ENCODE measurements at regions not wholly inside any gene's neighbourhood (a gene's known extent, or its start where the extent isn't known, plus 50 kb on each side); places are given as distances from the start of the nearest gene placed in this dataset.
"Not testable (repeated sequence)": the region's sequence is repeated elsewhere in the genome, so short reads cannot be mapped to it uniquely, and the experiment has no call there.

DNA sequence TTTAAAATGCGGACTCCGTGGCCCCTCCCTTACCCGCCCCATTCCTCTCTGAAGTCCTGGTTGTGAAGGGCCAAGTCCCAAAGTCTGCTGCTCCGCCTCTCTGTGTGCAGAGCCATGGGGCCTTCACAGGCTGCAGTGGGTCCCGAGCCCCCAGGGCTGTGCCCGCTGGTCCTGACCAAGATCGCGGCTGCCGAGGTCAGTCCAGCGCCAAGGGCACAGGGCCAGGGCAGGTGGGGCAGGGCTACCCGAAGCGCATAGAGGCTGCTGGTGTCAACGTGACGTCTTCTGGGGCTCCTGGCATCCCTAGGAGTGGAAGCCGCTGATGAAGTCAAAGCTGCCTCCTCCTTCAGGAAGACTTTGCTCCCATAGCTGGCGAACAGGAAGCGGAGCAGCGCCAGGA is 858.8 kb downstream of the TUBA3C start:
- DNase-seq (ENCODE audit: insufficient read length, low spot score); FAIRE-seq: not testable (repeated sequence)

DNA sequence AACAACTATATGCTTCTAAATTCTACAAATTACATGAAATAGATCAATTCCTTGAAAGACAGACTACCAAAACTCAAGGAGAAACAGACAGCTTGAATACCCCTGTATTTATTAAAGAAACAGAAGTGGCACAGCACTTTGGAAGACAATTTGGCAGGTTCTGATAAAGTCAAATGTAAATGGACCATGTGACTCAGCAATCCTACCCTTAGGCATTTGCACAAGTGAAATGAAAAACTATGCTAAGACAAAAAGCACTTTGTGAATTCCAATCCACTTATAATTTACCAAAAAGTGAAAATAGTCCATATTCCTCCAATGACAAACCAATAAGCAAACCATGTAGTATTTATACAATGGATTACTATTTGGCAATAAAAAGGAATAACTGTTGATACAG is 862.0 kb downstream of the TUBA3C start:
- FAIRE-seq; DNase-seq (ENCODE audit: insufficient read length, low spot score): not testable (repeated sequence)

DNA sequence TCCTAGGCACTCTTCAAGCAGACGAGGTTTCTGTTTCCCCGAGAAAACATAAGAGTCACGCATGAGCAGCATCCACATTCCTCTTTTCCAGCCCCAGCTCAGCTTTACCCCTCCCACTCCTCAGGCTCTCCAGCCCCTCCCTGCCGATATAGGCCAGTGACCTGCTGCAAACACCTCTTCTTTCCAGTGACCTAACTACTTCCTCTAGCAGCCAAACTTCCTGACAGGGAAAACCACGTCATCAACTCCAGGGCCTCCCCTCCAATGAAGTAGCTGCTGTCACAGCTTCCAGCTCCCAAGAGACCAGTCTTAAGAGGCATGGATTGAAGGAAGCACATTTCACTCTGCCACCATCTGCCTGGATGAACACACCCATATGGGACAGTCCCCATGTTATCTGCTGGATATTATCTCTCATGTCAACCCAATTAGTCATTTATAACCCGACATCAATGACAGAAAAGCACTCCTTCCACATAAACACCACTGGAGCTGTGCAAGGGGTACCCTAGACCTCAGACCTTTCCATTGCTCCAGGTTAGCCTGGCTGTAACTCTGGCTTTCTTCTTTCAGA is 878.3 kb downstream of the TUBA3C start:
- FAIRE-seq; DNase-seq (ENCODE audit: insufficient read length, low spot score): not testable (repeated sequence)

DNA sequence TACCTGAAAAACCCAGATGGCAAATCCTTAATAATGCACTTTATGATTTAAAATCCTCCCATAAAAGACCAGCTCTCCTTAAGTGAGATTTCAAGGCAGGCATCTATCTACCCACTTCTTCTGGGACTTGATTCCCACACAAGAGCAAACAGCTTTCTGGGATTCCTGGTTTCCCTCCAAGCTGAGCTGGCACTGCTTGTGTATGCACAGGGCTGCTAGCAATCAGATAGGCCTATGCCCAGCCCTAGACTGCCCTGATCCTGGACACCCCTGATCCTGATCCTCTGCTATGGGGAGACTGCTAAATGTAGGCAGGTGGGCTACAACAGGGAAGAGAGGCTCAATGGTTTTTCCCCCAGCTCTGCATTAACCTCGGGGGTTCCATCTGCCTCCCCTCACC is 880.7 kb downstream of the TUBA3C start:
- DNase-seq (ENCODE audit: insufficient read length, low spot score); FAIRE-seq: not testable (repeated sequence)

DNA sequence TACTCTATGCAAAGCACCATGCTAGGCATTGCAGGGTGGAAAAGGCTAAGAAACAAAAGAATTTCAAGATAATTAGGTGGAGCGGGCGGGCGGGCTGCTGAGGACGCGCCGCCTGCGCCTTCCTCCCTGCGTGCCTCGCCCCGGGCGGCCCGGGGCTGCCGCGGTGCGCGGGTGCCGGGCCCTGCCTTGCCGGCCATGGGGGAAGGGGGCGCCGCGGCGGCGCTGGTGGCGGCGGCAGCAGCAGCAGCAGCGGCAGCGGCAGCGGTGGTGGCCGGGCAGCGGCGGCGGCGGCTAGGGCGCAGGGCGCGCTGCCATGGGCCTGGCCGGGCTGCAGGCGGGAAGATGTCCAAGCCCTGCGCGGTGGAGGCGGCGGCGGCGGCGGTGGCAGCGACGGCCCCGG is 884.3 kb downstream of the TUBA3C start:
- not testable (repeated sequence) for DNase-seq (ENCODE audit: insufficient read length, low spot score); FAIRE-seq

DNA sequence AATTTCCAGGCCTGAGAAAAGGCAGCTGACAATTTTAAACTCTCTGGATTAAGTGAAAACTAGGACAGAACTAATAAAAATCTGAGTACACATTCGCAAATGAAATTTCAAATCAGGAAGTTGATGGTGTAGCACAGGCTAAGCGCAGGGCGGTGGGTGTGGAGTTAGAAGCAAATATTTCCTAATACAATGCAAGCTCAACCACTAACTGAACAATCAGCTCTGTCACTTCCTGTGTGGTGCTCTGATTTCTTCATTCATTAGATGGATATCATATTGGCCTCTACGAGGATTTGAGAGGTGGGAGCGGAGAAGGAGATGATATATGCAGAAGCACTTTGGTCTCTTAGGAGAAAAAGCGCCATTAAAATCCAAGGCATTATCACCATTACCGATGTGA is 885.0 kb downstream of the TUBA3C start:
- DNase-seq (ENCODE audit: insufficient read length, low spot score); FAIRE-seq: not testable (repeated sequence)

DNA sequence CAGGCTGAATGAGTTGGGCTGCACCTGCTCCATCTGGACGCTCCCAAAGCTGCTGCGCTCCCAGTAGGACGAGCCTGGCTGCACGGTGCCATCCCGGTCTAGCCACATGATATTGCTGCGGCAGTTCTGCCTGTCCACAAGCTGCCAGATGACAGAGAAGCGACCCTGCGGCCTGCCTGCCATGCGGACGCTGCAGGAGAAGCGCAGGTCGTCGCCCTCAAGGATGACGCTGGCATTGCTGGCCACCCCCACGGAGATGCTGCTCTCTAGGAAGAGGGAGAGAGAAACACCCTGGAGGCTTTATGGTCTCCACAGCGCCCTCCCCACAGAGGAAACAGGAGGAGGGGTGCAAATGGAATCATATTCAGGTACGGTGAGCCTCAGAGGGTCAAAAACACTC is 887.3 kb downstream of the TUBA3C start:
- not testable (repeated sequence) for DNase-seq (ENCODE audit: insufficient read length, low spot score); FAIRE-seq

DNA sequence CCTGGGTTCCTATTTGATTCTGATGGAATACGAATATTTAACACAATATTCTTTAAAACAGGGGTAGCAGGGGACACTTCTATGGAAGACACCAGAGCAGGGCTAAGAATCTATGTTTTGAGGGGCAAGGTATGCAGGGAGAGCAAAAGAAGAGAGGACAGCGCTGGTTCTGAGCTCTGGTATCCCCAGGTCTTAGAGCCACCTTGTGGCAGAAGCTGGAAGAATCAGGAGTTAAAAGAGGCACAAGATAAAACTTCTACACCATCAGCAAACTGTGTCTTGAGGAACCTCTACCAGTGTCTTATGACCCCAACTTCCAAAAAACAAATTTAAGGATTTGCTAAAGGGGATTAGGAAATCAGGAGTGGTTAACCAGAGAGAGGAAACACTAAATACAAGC is 894.8 kb downstream of the TUBA3C start:
- not testable (repeated sequence) for FAIRE-seq; DNase-seq (ENCODE audit: insufficient read length, low spot score)

DNA sequence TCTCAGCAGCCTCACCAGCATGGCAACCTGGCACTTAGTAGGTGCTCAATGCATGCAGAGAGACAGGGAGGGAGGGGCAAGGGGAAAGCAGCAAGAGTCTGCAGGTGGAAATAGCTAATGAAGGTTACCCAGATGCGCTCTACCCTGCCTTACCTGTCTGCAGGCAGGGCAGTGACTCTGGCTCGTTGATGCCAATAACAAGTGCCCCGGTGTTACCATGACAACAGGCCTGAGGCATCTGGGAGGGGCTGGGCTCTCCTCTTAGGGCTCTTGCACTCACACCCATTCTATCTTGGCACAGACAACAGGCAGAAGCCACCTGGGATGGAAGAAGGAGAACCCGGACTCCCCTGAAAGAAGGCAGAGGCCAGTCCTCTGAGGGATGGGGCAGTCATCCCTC is 896.0 kb downstream of the TUBA3C start:
- not testable (repeated sequence) for DNase-seq (ENCODE audit: insufficient read length, low spot score); FAIRE-seq

DNA sequence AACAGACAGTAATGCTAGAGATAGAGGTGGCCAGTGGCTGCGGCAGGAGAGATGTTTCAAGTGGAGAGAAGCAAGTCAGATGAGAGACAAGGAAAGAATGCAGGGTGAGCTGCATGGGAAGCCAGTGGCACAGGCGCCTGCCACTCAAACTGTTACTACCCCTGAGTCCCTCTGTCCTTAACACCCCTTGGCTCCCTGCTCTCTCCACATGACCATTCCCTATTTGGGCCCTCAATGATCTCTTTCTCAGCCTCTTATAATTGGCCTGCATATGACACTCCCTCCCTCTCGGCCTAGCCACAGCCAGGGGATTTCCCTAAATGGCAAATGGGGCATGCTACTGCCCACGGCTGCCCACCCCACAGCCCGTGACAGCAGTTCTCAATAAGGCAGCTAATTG is 897.6 kb downstream of the TUBA3C start:
- not testable (repeated sequence) for FAIRE-seq; DNase-seq (ENCODE audit: insufficient read length, low spot score)

DNA sequence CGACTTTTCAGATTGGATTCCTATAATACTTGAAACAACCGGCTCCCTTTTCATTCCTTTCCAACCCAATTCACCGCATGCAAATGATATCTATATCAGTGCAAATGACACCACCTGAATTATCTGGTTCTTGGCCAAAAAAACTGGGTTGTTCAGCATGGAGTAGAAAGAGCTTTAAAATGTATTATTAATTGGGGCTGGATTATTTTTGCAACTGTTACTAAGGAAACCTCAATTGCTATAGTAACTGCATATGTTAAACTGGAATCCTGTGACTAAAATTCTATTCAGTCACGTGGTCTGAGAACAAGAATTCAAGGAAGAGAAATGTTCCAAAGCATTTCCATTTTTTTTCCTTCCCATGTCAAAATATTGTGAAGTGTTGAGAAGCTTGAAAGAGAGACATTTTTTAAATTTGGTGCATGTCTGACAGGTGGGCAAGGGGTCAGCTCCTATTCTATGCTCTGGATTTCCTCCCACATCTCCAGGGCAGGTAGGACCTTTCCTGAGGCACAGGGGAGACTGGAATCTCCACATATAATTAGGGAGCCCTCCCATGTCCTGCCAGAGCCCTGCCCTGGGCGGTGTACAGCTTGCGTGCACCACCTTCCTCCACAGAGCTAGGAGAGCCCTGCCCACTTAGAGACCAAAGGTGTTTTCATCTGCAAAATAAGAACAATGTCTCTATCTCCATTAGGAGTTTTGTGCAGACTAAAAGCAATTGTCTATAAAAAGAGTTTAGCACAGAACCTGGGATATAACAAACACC is 899.6 kb downstream of the TUBA3C start:
- not testable (repeated sequence) for DNase-seq (ENCODE audit: insufficient read length, low spot score); FAIRE-seq

DNA sequence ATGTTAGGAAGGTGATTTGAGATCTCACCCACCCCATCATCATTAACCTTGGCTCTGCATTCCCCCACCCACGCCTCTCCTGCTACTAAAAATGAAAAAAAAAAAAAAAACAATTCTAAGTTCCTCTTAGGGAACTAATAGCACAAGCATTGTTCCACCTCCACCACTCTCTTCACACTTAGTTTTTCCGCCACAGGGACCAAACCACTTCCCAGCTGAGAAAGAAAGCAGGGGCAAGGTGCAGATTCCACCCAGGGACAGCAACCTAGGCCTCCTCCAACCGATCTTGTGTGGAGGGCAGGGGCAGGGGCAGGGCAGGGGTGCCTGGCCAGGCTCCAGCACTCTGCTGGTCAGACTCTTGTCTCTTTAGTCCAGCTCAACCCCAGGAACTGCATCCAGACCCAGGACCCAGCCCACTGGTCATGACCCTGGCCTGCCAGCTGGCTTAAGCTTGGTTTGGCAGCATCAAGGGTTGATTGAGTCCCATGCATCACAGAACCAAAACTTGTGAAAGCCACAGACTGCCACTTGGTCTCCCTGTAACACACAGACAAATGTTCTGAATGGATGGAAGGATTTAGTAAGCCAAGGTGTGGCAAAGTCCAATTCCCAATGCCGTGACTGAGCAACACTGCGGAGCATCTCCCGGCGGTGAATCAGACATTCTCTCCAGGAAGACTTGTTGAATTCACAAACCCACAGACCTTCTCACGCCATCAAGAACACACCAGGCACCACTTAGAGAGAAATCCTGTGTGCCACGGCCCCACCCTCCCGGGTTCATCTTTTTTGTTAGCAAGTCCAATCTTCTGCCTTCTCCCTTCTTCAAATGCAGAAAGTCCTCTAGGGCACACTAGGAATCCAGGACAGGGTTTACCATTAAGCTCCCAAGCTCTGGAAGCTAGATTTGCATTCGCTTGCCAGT is 900.5 kb downstream of the TUBA3C start:
- FAIRE-seq; DNase-seq (ENCODE audit: insufficient read length, low spot score): not testable (repeated sequence)

DNA sequence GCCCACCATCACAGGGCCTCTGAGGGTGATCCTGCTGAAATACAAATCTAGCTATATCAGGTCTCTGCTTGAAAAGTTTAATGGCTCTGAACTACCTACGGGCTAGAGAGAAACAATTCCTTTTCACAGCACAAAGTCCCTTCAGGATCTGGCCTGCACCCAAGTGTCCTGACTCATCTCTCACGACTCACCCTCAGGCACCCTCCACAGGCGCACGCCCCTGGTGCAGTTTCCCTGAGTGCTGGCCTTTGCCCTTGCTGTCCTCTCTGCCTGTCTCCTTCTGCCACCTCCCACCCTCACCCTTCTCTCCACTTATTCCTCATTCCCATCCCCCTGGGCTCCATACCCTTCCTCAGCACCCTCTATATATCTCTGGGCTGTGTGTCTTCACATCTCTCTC is 901.7 kb downstream of the TUBA3C start:
- peak; percentile 47 for DNase-seq (ENCODE audit: insufficient read length, low spot score)
- FAIRE-seq, result not testable (repeated sequence)

DNA sequence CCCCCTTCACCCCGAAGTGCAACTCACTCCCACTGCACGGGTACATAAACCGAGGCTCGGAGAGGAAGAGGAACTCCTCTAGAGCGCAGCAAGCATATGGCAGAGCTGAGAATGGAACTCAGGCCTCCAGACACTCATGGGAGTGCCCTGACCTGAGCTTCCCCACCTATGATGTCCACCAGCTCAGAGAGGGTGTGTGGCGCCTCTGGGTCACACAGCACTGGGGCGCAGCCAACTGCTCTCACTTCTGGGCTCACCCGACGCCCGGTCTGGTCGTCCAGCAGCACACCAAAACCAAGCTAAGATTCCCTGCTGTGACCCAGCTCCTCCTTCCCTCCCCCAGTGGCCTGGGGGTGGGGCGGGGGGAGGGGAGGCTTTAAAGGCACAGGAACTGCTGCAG is 904.3 kb downstream of the TUBA3C start:
- not testable (repeated sequence) for DNase-seq (ENCODE audit: insufficient read length, low spot score); FAIRE-seq

DNA sequence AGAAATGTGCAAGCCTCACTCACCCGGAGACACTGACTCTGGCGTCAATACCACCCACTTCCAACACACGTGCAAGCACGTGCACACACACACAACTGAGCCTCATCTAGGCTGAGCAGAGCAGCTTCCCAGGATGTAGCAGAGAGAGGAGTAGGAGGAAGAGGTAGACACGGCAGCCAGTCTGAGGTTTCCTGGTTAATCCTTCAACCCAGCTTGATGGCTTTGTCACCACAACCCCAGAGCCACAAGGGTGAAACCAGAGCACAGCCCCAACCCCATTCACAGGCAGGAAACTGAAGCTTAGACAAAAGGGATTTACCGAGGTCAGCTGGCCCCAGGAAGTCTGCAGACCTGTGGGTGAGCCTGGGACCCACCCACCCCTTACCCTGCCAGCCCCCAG is 905.3 kb downstream of the TUBA3C start:
- not testable (repeated sequence) for DNase-seq (ENCODE audit: insufficient read length, low spot score); FAIRE-seq

DNA sequence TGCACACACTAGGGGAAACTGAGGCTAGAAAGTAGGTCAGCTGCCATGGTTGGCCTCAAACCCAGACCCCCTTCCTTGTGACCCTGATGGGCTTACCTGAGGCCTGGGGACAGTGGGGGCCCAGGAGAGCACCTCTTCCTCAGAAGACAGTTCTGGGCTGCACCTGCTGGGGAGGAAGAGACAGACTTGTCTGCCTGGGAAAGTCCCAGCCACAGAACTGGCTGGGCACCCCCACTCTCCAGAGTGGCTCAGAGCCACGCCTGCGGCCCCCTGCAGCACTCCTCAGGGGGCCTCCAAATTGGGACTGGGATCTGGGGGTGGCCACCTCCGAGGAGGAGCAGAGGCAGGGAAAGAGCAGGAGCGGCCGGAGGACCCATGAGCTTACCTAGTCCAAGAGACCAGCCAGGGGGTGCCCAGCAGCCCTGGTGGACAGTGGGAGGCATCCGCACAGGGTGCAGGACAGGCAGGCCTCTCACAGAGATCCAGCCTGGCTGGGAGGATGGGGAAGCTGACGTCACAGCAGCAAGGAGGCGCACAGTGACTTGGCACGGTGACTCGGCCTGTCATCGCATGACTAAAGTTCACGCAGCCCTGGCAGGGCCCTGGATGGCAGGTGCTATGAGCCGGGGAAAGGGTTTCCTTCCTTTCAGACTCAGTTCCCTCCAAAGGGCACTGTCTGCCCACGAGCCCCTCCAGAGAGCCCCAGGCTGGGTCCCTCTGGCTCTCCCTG is 907.7 kb downstream of the TUBA3C start:
- FAIRE-seq; DNase-seq (ENCODE audit: insufficient read length, low spot score): not testable (repeated sequence)

DNA sequence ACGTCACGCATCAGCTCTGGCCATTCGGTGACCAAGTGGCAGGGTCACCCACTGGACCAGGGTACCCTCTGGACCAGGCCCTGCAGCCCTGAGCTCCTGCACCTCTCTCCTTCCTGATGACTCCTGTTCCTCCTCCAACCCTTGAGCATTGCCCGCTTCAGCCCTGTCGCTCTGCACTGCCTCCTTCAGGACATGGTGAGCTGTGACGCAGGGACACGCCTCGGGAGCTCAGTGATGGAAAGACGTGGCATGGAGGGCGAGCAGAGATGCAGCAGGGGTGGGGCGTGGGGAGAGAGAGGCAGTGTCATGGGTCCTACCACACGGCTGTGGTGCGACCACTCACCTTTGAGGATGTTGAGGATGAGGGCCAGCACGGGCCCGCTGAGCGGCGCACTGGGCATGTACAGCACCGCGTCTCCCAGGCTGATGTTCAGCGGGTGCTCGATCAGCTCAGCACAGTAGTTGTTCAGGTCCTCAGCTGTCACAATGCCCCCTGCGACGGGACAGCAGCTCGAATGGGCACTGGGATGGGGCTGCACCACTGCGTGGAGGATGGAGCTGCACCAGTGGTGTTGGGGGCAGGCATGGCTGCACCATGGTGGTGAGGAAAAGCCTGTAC is 922.7 kb downstream of the TUBA3C start:
- FAIRE-seq; DNase-seq (ENCODE audit: insufficient read length, low spot score): not testable (repeated sequence)

DNA sequence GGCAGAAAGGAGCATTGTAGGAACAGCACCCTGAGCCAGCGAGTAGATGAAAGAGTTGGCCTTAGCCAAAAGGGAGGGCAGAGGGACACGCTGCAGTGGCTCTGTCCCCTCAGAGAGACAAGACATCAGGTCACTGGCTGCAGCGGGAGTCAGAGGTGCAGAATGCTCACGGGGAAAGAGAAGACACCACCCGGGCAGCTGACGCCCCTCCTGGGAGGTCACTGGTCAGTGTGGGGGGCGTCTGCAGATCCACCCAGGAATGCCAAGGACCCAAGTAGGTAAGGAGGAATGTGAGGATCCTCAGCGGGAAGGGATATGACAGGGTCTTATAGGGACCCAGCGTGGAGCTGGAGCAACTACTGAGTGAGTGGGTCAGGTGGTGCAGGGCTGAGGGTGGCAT is 923.9 kb downstream of the TUBA3C start:
- DNase-seq (ENCODE audit: insufficient read length, low spot score); FAIRE-seq: not testable (repeated sequence)

DNA sequence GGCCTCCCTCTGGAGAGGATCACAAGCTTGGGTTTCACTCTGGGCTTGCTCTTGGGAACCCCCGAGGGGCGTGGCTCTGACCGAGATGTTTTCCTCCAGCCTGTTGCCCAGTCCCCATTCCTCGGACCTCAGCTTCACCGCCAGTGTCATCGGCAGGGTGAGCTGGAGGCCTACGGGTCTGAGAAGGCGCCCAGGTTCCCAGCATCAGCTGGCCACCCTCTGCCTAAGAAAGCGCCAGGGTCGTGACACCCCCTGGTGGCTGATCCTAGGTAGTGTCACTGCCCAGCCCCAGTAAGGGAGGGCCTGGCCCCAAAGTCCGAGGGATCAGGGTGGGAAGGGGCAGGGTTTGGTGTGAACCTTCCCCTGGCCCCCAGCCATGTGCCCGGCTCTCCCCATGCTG is 928.8 kb downstream of the TUBA3C start:
- DNase-seq (ENCODE audit: insufficient read length, low spot score), result peak; percentile 32
- FAIRE-seq, result not testable (repeated sequence)
